Neural progenitor cell (in vitro differentiated cells): ENCODE measurements at regions not wholly inside any gene's neighbourhood (a gene's known extent, or its start where the extent isn't known, plus 50 kb on each side); places are given as distances from the start of the nearest gene placed in this dataset.

Source experiments
- DNase-seq: peaks from one replicate; pipeline ENCODE4 v3.0.0-alpha.2; 2016; ENCODE audit warnings: low spot score
- H2AFZ ChIP-seq: fragments of 200-600 bp; sonication (generic); replicated peaks from 2 replicates; pipeline ENCODE4 v1.6.1; 2016; ENCODE audit warnings: antibody characterized with exemption
- H3F3A ChIP-seq: fragments of 200-600 bp; sonication (generic); 2 replicates; pipeline ENCODE4 v1.6.1; 2016; ENCODE audit warnings: antibody characterized with exemption, low read depth
- H3K27ac ChIP-seq: fragments of 200-600 bp; sonication (generic); 2 replicates; pipeline ENCODE4 v1.5.1; 2016; ENCODE audit warnings: mild to moderate bottlenecking
- H3K27me3 ChIP-seq: fragments of 200-600 bp; sonication (generic); 2 replicates; pipeline ENCODE4 v1.6.1; 2016; ENCODE audit warnings: mild to moderate bottlenecking, moderate library complexity
- H3K36me3 ChIP-seq: fragments of 200-600 bp; sonication (generic); 2 replicates; pipeline ENCODE4 v1.5.1; 2016
- H3K4me1 ChIP-seq: fragments of 200-600 bp; sonication (generic); 2 replicates; pipeline ENCODE4 v1.6.1; 2016; ENCODE audit warnings: mixed run types
- H3K4me2 ChIP-seq: fragments of 200-600 bp; sonication (generic); 2 replicates; pipeline ENCODE4 v1.6.1; 2016
- H3K4me3 ChIP-seq: fragments of 200-600 bp; sonication (generic); 2 replicates; pipeline ENCODE4 v1.5.1; 2016
- H3K79me2 ChIP-seq: fragments of 200-600 bp; sonication (generic); 2 replicates; pipeline ENCODE4 v1.6.1; 2016; ENCODE audit warnings: low read depth
- H3K9ac ChIP-seq: fragments of 200-600 bp; sonication (generic); 2 replicates; pipeline ENCODE4 v1.6.1; 2016
- H3K9me3 ChIP-seq: fragments of 200-600 bp; sonication (generic); 2 replicates; pipeline ENCODE4 v1.5.1; 2016; ENCODE audit warnings: low read depth
- H4K20me1 ChIP-seq: fragments of 200-600 bp; sonication (generic); 2 replicates; pipeline ENCODE4 v1.6.1; 2016; ENCODE audit warnings: low read depth
- H3K27ac Mint-ChIP-seq: 3 replicates; pipeline ENCODE4 v1.8.0; 2021; ENCODE audit warnings: mixed read lengths
- H3K27me3 Mint-ChIP-seq: 2 replicates; pipeline ENCODE4 v1.8.0; 2022; ENCODE audit warnings: low read depth, mild to moderate bottlenecking, inconsistent platforms, moderate library complexity, mixed read lengths; ENCODE audit not compliant: insufficient read depth
- H3K36me3 Mint-ChIP-seq: 3 replicates; pipeline ENCODE4 v1.8.0; 2021; ENCODE audit warnings: mixed read lengths
- H3K4me1 Mint-ChIP-seq: 3 replicates; pipeline ENCODE4 v1.8.0; 2021; ENCODE audit warnings: mixed read lengths
- H3K4me3 Mint-ChIP-seq: 3 replicates; pipeline ENCODE4 v1.8.0; 2021; ENCODE audit warnings: mild to moderate bottlenecking, moderate library complexity, mixed read lengths
- H3K9me3 Mint-ChIP-seq: 3 replicates; pipeline ENCODE4 v1.8.0; 2020; ENCODE audit warnings: mixed read lengths
- CTCF ChIP-seq: fragments of 200-600 bp; sonication (generic); IDR thresholded peaks from 2 replicates; pipeline ENCODE4 v1.5.1; 2017; ENCODE audit warnings: antibody characterized with exemption, mild to moderate bottlenecking
- EZH2 ChIP-seq: fragments of 200-600 bp; sonication (generic); IDR thresholded peaks from 2 replicates; pipeline ENCODE4 v1.6.1; 2017; ENCODE audit warnings: antibody characterized with exemption, mild to moderate bottlenecking, moderate library complexity
- EZH2phosphoT487 ChIP-seq: fragments of 200-600 bp; sonication (generic); IDR thresholded peaks from 2 replicates; pipeline ENCODE4 v1.6.1; 2017; ENCODE audit warnings: antibody characterized with exemption

DNA sequence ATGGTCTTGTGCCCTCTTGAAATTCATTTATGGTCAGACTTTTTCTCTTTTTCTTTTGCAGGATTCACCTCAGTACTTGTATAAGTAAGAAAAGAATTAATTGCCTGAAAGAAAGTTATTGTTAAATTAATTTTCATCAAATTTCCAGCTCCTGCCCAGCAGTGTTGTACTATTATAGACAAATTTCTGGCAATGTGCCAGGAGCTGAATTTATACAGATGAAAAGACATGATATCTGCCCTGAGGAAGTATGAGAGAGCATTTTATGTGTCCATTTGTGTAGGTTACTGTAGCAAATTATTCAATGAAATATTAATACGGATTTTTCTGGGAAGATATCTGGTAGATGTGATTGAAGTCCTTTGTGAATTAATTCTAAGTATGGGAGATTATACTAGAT is 2371.5 kb upstream of the TENM3 start:
- Histone ChIP-seq H2AFZ (no peak overlapping the region), H3F3A (no peaks in the 10 kb centered on the region), H3K27me3 (no peaks in the 10 kb centered on the region), H3K9ac (no peak overlapping the region), H3K4me2 (no peak overlapping the region), H3K79me2 (no peaks in the 10 kb centered on the region), H3K27ac (no peak overlapping the region), H4K20me1 (no peaks in the 10 kb centered on the region), H3K4me1 (no peaks in the 10 kb centered on the region), H3K4me3 (no peak overlapping the region), H3K9me3 (no peaks in the 10 kb centered on the region), H3K36me3 (no peaks in the 10 kb centered on the region)
- Mint-ChIP-seq H3K36me3 (no peaks in the 10 kb centered on the region), H3K4me3 (no peak overlapping the region), H3K27ac (no peak overlapping the region), H3K9me3 (no peaks in the 10 kb centered on the region), H3K27me3 (peaks cover 1% of the 10 kb centered on the region), H3K4me1 (no peaks in the 10 kb centered on the region)
- DNase-seq = no peak
- TF ChIP-seq EZH2 = no peak
- no peak for TF ChIP-seq EZH2phosphoT487
- TF ChIP-seq CTCF = no peak

DNA sequence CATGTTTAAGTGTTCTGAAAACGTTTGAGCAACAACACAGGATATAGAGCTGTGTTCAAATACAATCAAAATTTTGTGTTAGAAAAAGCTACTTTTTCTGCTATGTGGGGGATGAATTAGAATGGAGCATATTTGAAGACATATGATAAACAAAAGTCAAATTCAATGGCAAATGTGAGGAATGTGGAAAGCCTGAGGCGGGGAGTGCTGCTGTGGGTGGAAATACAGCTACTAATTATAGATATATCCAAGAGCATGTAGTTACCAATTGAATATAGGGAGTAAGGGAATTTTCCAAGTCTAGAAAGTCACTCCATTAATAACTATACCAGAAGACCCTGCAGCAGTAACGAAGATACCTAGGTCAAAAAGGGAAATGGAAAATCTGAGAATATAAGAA is 2370.4 kb upstream of the TENM3 start:
- Mint-ChIP-seq H3K9me3 (no peaks in the 10 kb centered on the region), H3K27ac (no peak overlapping the region), H3K36me3 (no peaks in the 10 kb centered on the region), H3K4me1 (no peaks in the 10 kb centered on the region), H3K4me3 (no peak overlapping the region), H3K27me3 (peaks cover 2% of the 10 kb centered on the region)
- H3K27me3 ChIP-seq = no peaks in the 10 kb centered on the region
- H3K9me3 ChIP-seq = no peaks in the 10 kb centered on the region
- no peaks in the 10 kb centered on the region for H3K79me2 ChIP-seq
- TF ChIP-seq EZH2phosphoT487 = no peak
- TF ChIP-seq EZH2 = no peak
- no peak for TF ChIP-seq CTCF
- H2AFZ ChIP-seq = no peak overlapping the region
- H3K4me3 ChIP-seq = no peak overlapping the region
- no peak overlapping the region for H3K4me2 ChIP-seq
- no peak overlapping the region for H3K27ac ChIP-seq
- H3K4me1 ChIP-seq = no peaks in the 10 kb centered on the region
- no peak for DNase-seq
- H3K9ac ChIP-seq = no peak overlapping the region
- H4K20me1 ChIP-seq = no peaks in the 10 kb centered on the region
- H3F3A ChIP-seq = no peaks in the 10 kb centered on the region
- H3K36me3 ChIP-seq = no peaks in the 10 kb centered on the region

DNA sequence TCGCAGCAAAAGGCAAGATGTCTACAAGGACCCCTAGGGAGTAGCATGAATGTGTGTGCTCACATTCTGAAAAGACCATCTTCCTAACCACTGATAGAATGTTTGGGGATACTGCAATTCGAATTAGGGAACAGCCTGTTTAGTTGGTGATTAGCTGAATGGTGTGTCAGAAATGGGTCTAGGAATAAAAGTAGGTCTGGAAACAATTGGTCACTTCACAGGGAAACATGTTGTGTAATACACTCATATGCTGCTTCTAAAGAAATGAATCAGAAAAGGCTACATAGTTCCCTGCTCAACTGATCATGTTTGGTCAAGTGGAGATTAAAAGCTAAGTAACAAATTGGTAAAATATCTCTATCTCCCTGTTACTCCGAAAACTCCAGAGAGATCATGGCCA is 2362.4 kb upstream of the TENM3 start:
- TF ChIP-seq EZH2phosphoT487 = no peak
- no peak for TF ChIP-seq CTCF
- no peak for TF ChIP-seq EZH2

More for the DNA sequence above, 2362.4 kb upstream of the TENM3 start:
- Mint-ChIP-seq H3K4me1 (no peaks in the 10 kb centered on the region), H3K27ac (no peak overlapping the region), H3K4me3 (no peak overlapping the region), H3K27me3 (peaks cover 3% of the 10 kb centered on the region), H3K9me3 (no peaks in the 10 kb centered on the region), H3K36me3 (no peaks in the 10 kb centered on the region)
- Histone ChIP-seq H4K20me1 (no peaks in the 10 kb centered on the region), H3K36me3 (no peaks in the 10 kb centered on the region), H3K4me1 (no peaks in the 10 kb centered on the region), H3K27ac (no peak overlapping the region), H3F3A (no peaks in the 10 kb centered on the region), H3K9me3 (no peaks in the 10 kb centered on the region), H3K4me2 (no peak overlapping the region), H2AFZ (no peak overlapping the region), H3K4me3 (no peak overlapping the region), H3K79me2 (no peaks in the 10 kb centered on the region), H3K27me3 (no peaks in the 10 kb centered on the region), H3K9ac (no peak overlapping the region)
- DNase-seq = no peak
